IMR-90 (cell line): ENCODE measurements at regions not wholly inside any gene's neighbourhood (a gene's known extent, or its start where the extent isn't known, plus 50 kb on each side); places are given as distances from the start of the nearest gene placed in this dataset.

Experiments used
- ATAC-seq: fragments of 200-7000 bp; cut with Tn5 transposase; 2 replicates; pipeline ENCODE4 v1.9.1; 2020; ENCODE audit warnings: low read depth, mild to moderate bottlenecking, moderate library complexity
- BruUV-seq: library from RNA; stranded (reverse); fragments of 400-500 nt; replicated peaks from 2 replicates; lab custom pipeline; 2021; lab: Mats Ljungman, UMichigan
- CTCF ChIA-PET: fragments of 300-600 bp; formaldehyde crosslinking; extraction: SDS; loops from one replicate; lab custom pipeline; 2021; ENCODE audit warnings: antibody characterized with exemption; lab: Yijun Ruan, JAX
- POLR2A ChIA-PET: fragments of 300-600 bp; sonication (Branson Sonifier 250); formaldehyde crosslinking; loops from one replicate; lab custom pipeline; 2022; ENCODE audit warnings: antibody characterized with exemption; ENCODE audit not compliant: unreplicated experiment; lab: Charles Lee
- DNase-seq: peaks from one replicate; pipeline ENCODE4 v3.0.0; 2013
- H2AFZ ChIP-seq: replicated peaks from 2 replicates; pipeline ENCODE3; 2013; ENCODE audit warnings: low read length, mild to moderate bottlenecking; ENCODE audit not compliant: poor library complexity
- H2AK5ac ChIP-seq: 2 replicates; pipeline ENCODE4 v1.6.1; 2013; ENCODE audit warnings: low read depth, low read length, inconsistent platforms
- H2AK9ac ChIP-seq: replicated peaks from 2 replicates; pipeline ENCODE3; 2013; ENCODE audit warnings: mild to moderate bottlenecking, low read depth, low read length, moderate library complexity; ENCODE audit not compliant: poor library complexity
- H2BK120ac ChIP-seq: 2 replicates; pipeline ENCODE4 v1.6.1; 2013; ENCODE audit warnings: low read depth, low read length, inconsistent platforms
- H2BK15ac ChIP-seq: 3 replicates; pipeline ENCODE4 v1.6.1; 2013; ENCODE audit warnings: low read depth, low read length, inconsistent platforms
- H2BK20ac ChIP-seq: 2 replicates; pipeline ENCODE4 v1.6.1; 2013; ENCODE audit warnings: low read depth, mild to moderate bottlenecking, inconsistent platforms, low read length, moderate library complexity
- H2BK5ac ChIP-seq: 2 replicates; pipeline ENCODE4 v1.6.1; 2013; ENCODE audit warnings: mild to moderate bottlenecking, low read depth, low read length, inconsistent platforms; ENCODE audit not compliant: poor library complexity, severe bottlenecking
- H3K14ac ChIP-seq: replicated peaks from 2 replicates; pipeline ENCODE4 v1.6.1; 2013; ENCODE audit warnings: low read depth, low read length, inconsistent platforms
- H3K18ac ChIP-seq: 2 replicates; pipeline ENCODE4 v1.6.1; 2013; ENCODE audit warnings: low read depth, low read length, control low read depth
- H3K23ac ChIP-seq: 2 replicates; pipeline ENCODE4 v1.6.1; 2013; ENCODE audit warnings: low read depth, low read length, inconsistent platforms
- H3K27ac ChIP-seq: 2 replicates; pipeline ENCODE4 v1.5.1; 2013; ENCODE audit warnings: mild to moderate bottlenecking, control low read depth, low read length; ENCODE audit not compliant: insufficient read depth
- H3K27me3 ChIP-seq: 2 replicates; pipeline ENCODE4 v1.6.1; 2013; ENCODE audit warnings: low read length; ENCODE audit not compliant: control insufficient read depth, insufficient read depth
- H3K36me3 ChIP-seq: 2 replicates; pipeline ENCODE4 v1.6.1; 2013; ENCODE audit warnings: low read length, mixed read lengths; ENCODE audit not compliant: control insufficient read depth, insufficient read depth
- H3K4ac ChIP-seq: 2 replicates; pipeline ENCODE4 v1.6.1; 2013; ENCODE audit warnings: low read depth, low read length, inconsistent platforms
- H3K4me1 ChIP-seq: 2 replicates; pipeline ENCODE4 v1.6.1; 2013; ENCODE audit warnings: low read length, mixed read lengths; ENCODE audit not compliant: control insufficient read depth, insufficient read depth
- H3K4me2 ChIP-seq: 2 replicates; pipeline ENCODE4 v1.6.1; 2013; ENCODE audit warnings: low read depth, mild to moderate bottlenecking, control low read depth, low read length, moderate library complexity
- H3K4me3 ChIP-seq: 2 replicates; pipeline ENCODE4 v1.5.1; 2013; ENCODE audit warnings: low read depth, mild to moderate bottlenecking, control low read depth, low read length, moderate library complexity; ENCODE audit not compliant: insufficient read depth
- H3K56ac ChIP-seq: 2 replicates; pipeline ENCODE4 v1.6.1; 2013; ENCODE audit warnings: low read length, inconsistent platforms; ENCODE audit not compliant: insufficient read depth; ENCODE audit errors: extremely low read depth
- H3K79me1 ChIP-seq, 2 experiments: 2 replicates each; pipeline ENCODE4 v1.6.1; 2013; ENCODE audit warnings: low read length in 2 of 2, inconsistent platforms in 1 of 2, low read depth in 1 of 2
- H3K9ac ChIP-seq: 2 replicates; pipeline ENCODE4 v1.6.1; 2013; ENCODE audit warnings: low read depth, low read length, control low read depth
- H3K9me1 ChIP-seq: 2 replicates; pipeline ENCODE4 v1.6.1; 2013; ENCODE audit warnings: low read length, inconsistent platforms; ENCODE audit not compliant: insufficient read depth
- H3K9me3 ChIP-seq: 2 replicates; pipeline ENCODE4 v1.6.1; 2013; ENCODE audit warnings: low read length; ENCODE audit not compliant: control insufficient read depth, insufficient read depth
- H4K20me1 ChIP-seq: 2 replicates; pipeline ENCODE4 v1.6.1; 2013; ENCODE audit warnings: low read length, inconsistent platforms; ENCODE audit not compliant: insufficient read depth
- H4K5ac ChIP-seq: 2 replicates; pipeline ENCODE4 v1.6.1; 2013; ENCODE audit warnings: mild to moderate bottlenecking, low read depth, low read length, control low read depth
- H4K8ac ChIP-seq, 2 experiments: 2 replicates each; pipeline ENCODE4 v1.6.1; 2013; ENCODE audit warnings: low read depth in 2 of 2, low read length in 2 of 2, control low read depth in 1 of 2, inconsistent platforms in 1 of 2
- H4K91ac ChIP-seq: 2 replicates; pipeline ENCODE4 v1.6.1; 2013; ENCODE audit warnings: low read depth, low read length, inconsistent platforms; ENCODE audit not compliant: insufficient read depth
- BHLHE40 ChIP-seq: fragments of 150-350 bp; IDR thresholded peaks from 2 replicates; pipeline ENCODE4 v1.6.1; 2016; ENCODE audit warnings: mild to moderate bottlenecking, low read depth, low read length
- CEBPB ChIP-seq: IDR thresholded peaks from 2 replicates; pipeline ENCODE4 v1.6.1; 2012; ENCODE audit warnings: low read depth, low read length, improper control_type of control experiment
- CHD1 ChIP-seq: IDR thresholded peaks from 2 replicates; pipeline ENCODE4 v1.6.1; 2012; ENCODE audit warnings: low read depth, low read length, improper control_type of control experiment
- MAZ ChIP-seq: IDR thresholded peaks from 2 replicates; pipeline ENCODE4 v1.6.1; 2012; ENCODE audit warnings: low read depth, mild to moderate bottlenecking, low read length, improper control_type of control experiment, moderate library complexity, borderline replicate concordance
- POLR2A ChIP-seq: IDR thresholded peaks from 2 replicates; pipeline ENCODE4 v1.6.1; 2012; ENCODE audit warnings: mild to moderate bottlenecking, low read depth, low read length
- SMC3 ChIP-seq: fragments of 150-350 bp; IDR thresholded peaks from 2 replicates; pipeline ENCODE4 v1.6.1; 2016; ENCODE audit warnings: low read depth, mild to moderate bottlenecking, antibody characterized with exemption, low read length, moderate library complexity
- WGBS, 2 experiments: methylation state at CpG; one replicate each; pipeline versions ENCODE4 v1.1.5 to v1.1.7; 2013; ENCODE audit warnings: missing lambda C conversion rate in 2 of 2; ENCODE audit not compliant: insufficient read length in 1 of 2; ENCODE audit errors: extremely low coverage in 2 of 2; 5-methylcytosine and 5-hydroxymethylcytosine counted together
- dilution Hi-C: fragments of 300-500 bp; cut with HindIII; formaldehyde crosslinking; loops from one replicate; pipeline ENCODE4 v1.14.3; 2018; ENCODE audit warnings: low sequenced_read_pairs; ENCODE audit not compliant: unreplicated experiment
- in situ Hi-C: fragments of 300-500 bp; cut with MboI; formaldehyde crosslinking; loops from 3 replicates; pipeline ENCODE4 v1.14.3; 2019; ENCODE audit warnings: low sequenced_read_pairs, inconsistent platforms, mixed read lengths
- intact Hi-C: fragments of 100-400 bp; cut with micrococcal nuclease; formaldehyde crosslinking; loops from 2 replicates; pipeline ENCODE4 v1.10.0; 2022
- TF ChIP-seq, protein P1 (sequence below): fragments of 150-350 bp; IDR thresholded peaks from 2 replicates; pipeline ENCODE4 v1.6.1; 2017; ENCODE audit warnings: mild to moderate bottlenecking, antibody characterized with exemption, low read length, low read depth
- TF ChIP-seq, protein P2 (sequence below): conservative IDR thresholded peaks from 2 replicates; pipeline ENCODE4 v1.5.1; 2012; ENCODE audit warnings: mild to moderate bottlenecking, low read depth, low read length, improper control_type of control experiment
- TF ChIP-seq, protein P3 (sequence below): fragments of 150-350 bp; IDR thresholded peaks from 2 replicates; pipeline ENCODE4 v1.6.1; 2016; ENCODE audit warnings: low read depth, mild to moderate bottlenecking, low read length, moderate library complexity, borderline replicate concordance

DNA sequence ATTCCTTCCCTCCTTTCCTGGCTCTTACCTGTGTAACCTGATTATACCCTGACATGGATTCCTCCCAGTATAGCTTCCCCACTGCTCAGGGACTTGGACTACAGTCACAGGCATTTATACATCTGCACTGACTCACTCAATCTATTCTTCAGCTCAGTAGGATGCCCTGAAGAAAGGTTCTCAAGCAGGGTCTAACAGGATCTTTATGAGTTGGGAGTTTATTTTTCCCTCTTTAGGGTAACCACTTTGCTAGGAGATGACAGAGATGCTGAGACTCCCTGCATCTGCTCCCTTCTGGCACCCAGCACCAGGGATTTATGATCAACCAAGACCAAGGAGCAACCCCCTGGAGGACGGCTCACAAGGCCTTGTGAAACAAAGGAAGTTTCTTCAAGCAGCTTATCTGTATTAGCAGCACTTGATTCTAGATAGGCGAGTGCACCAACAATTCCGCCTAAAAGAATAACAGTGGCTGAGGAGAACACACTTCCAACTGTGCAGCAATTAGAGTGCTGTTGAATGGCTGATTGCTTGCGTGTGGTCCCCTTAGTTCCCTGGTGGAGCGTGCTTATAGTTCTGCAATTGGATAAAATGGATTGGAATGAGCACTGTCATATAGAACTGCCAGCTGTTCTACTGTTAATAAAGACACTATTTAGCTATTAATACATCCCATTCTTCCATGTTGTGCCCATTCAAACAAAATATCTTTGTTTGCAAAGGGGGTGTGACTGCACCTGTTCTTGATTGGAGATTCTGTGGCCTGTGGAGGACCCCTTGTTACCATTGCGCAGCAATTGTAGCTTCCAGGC lies 482.6 kb downstream of the ZNF608 start:
- Histone ChIP-seq H3K14ac (no peak overlapping the region), H3K4me2 (no peak overlapping the region), H3K18ac (no peak overlapping the region), H2BK15ac (no peak overlapping the region), H3K9me1 (no peaks in the 10 kb centered on the region; the same call in 1 of the 2 replicates), H4K20me1 (no peaks in the 10 kb centered on the region), H4K8ac (no peak overlapping the region), H3K4me3 (no peak overlapping the region), H3K36me3 (no peaks in the 10 kb centered on the region), H2BK120ac (no peak overlapping the region), H3K4ac (no peak overlapping the region), H3K9me3 (no peaks in the 10 kb centered on the region), H3K56ac (no peak overlapping the region), H3K23ac (no peak overlapping the region), H2BK20ac (no peak overlapping the region), H2AFZ (no peak overlapping the region), H4K5ac (no peak overlapping the region), H3K27ac (no peak overlapping the region), H2AK9ac (no peak overlapping the region), H2BK5ac (no peak overlapping the region), H3K79me1 (no peaks in the 10 kb centered on the region), H3K4me1 (peaks cover 2% of the 10 kb centered on the region; the same call in 1 of the 2 replicates), H4K91ac (no peak overlapping the region), H3K27me3 (peaks cover 6% of the 10 kb centered on the region; the same call in 1 of the 2 replicates), H3K9ac (no peak overlapping the region), H2AK5ac (no peak overlapping the region)
- TF ChIP-seq, protein P1, sequence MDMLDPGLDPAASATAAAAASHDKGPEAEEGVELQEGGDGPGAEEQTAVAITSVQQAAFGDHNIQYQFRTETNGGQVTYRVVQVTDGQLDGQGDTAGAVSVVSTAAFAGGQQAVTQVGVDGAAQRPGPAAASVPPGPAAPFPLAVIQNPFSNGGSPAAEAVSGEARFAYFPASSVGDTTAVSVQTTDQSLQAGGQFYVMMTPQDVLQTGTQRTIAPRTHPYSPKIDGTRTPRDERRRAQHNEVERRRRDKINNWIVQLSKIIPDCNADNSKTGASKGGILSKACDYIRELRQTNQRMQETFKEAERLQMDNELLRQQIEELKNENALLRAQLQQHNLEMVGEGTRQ = no peak
- TF ChIP-seq POLR2A = no peak
- TF ChIP-seq, protein P2, sequence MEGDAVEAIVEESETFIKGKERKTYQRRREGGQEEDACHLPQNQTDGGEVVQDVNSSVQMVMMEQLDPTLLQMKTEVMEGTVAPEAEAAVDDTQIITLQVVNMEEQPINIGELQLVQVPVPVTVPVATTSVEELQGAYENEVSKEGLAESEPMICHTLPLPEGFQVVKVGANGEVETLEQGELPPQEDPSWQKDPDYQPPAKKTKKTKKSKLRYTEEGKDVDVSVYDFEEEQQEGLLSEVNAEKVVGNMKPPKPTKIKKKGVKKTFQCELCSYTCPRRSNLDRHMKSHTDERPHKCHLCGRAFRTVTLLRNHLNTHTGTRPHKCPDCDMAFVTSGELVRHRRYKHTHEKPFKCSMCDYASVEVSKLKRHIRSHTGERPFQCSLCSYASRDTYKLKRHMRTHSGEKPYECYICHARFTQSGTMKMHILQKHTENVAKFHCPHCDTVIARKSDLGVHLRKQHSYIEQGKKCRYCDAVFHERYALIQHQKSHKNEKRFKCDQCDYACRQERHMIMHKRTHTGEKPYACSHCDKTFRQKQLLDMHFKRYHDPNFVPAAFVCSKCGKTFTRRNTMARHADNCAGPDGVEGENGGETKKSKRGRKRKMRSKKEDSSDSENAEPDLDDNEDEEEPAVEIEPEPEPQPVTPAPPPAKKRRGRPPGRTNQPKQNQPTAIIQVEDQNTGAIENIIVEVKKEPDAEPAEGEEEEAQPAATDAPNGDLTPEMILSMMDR = no peak
- TF ChIP-seq BHLHE40 = no peak
- TF ChIP-seq CEBPB = no peak
- TF ChIP-seq CHD1 = no peak
- no peak for TF ChIP-seq MAZ
- no peak for TF ChIP-seq SMC3
- TF ChIP-seq, protein P3, sequence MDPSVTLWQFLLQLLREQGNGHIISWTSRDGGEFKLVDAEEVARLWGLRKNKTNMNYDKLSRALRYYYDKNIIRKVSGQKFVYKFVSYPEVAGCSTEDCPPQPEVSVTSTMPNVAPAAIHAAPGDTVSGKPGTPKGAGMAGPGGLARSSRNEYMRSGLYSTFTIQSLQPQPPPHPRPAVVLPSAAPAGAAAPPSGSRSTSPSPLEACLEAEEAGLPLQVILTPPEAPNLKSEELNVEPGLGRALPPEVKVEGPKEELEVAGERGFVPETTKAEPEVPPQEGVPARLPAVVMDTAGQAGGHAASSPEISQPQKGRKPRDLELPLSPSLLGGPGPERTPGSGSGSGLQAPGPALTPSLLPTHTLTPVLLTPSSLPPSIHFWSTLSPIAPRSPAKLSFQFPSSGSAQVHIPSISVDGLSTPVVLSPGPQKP = no peak
- in situ Hi-C loops = no loop called here
- ChIA-PET CTCF (no interaction called here), POLR2A (no interaction called here)
- ATAC-seq (no peak), DNase-seq (no peak)
- dilution Hi-C loops = no loop called here
- intact Hi-C loops = no loop called here
- BruUV-seq = no TSS peak
- WGBS, 2 experiments = 80% methylated on average over 2 of the region's 6 CpGs; no CpG with 5 or more reads in 1 of the 2 experiments
